ENCODE measurements at regions not wholly inside any gene's neighbourhood (a gene's known extent, or its start where the extent isn't known, plus 50 kb on each side); places are given as distances from the start of the nearest gene placed in this dataset.

GRCh38 chr4:189301692-189302091 is 639.0 kb upstream of the FRG1 start:
- no peak overlapping the region for H3K4me3 ChIP-seq (ENCODE audit: low read length)
- no peaks in the 10 kb centered on the region for H3K79me2 ChIP-seq (ENCODE audit: control insufficient read depth, low read length)
- no peak overlapping the region for H3K27ac ChIP-seq (ENCODE audit: low read depth, low read length)
- no peaks in the 10 kb centered on the region for H3K36me3 ChIP-seq (ENCODE audit: control insufficient read depth, low read length)
- no peak overlapping the region for H3K4me2 ChIP-seq (ENCODE audit: low read length)
- H3K9me3 ChIP-seq (ENCODE audit: control insufficient read depth, insufficient read depth, low read length): no peaks in the 10 kb centered on the region
- TF ChIP-seq CTCF (IDR thresholded peaks at IDR 0.05; ENCODE audit: low read depth, low read length, poor library complexity, severe bottlenecking): no peak
- TF ChIP-seq EZH2phosphoT487 (IDR thresholded peaks at IDR 0.05; ENCODE audit: borderline replicate concordance, low read length): no peak
- H3F3A ChIP-seq (ENCODE audit: control insufficient read depth, insufficient read depth): no peaks in the 10 kb centered on the region
- no peaks in the 10 kb centered on the region for H3K4me1 ChIP-seq (ENCODE audit: control insufficient read depth, low read length)
- no peaks in the 10 kb centered on the region for H3K9me2 ChIP-seq (replicated peaks; ENCODE audit: control insufficient read depth, low read length)
- no peaks in the 10 kb centered on the region for H3K27me3 ChIP-seq (ENCODE audit: control insufficient read depth, low read length)
- H4K20me1 ChIP-seq (ENCODE audit: control insufficient read depth, insufficient read depth, low read depth, low read length): no peaks in the 10 kb centered on the region

GRCh38 chr4:189302719-189303118 is 638.0 kb upstream of the FRG1 start:
- H3K4me2 ChIP-seq (ENCODE audit: low read length): no peak overlapping the region
- H3K9me3 ChIP-seq (ENCODE audit: control insufficient read depth, insufficient read depth, low read length): no peaks in the 10 kb centered on the region
- H3K4me3 ChIP-seq (ENCODE audit: low read length): no peak overlapping the region

GRCh38 chr4:189304167-189304566 is 636.5 kb upstream of the FRG1 start:
- Histone ChIP-seq H3K27me3 (ENCODE audit: control insufficient read depth, low read length) (no peaks in the 10 kb centered on the region), H3K27ac (ENCODE audit: low read depth, low read length) (no peak overlapping the region), H3K4me1 (ENCODE audit: control insufficient read depth, low read length) (no peaks in the 10 kb centered on the region), H4K20me1 (ENCODE audit: control insufficient read depth, insufficient read depth, low read depth, low read length) (no peaks in the 10 kb centered on the region), H3K36me3 (ENCODE audit: control insufficient read depth, low read length) (no peaks in the 10 kb centered on the region), H3K4me2 (ENCODE audit: low read length) (no peak overlapping the region), H3K79me2 (ENCODE audit: control insufficient read depth, low read length) (no peaks in the 10 kb centered on the region), H3K4me3 (ENCODE audit: low read length) (no peak overlapping the region), H3K9me3 (ENCODE audit: control insufficient read depth, insufficient read depth, low read length) (no peaks in the 10 kb centered on the region), H3K9me2 (replicated peaks; ENCODE audit: control insufficient read depth, low read length) (no peaks in the 10 kb centered on the region), H3F3A (ENCODE audit: control insufficient read depth, insufficient read depth) (no peaks in the 10 kb centered on the region)
- no peak for TF ChIP-seq EZH2phosphoT487 (IDR thresholded peaks at IDR 0.05; ENCODE audit: borderline replicate concordance, low read length)

More at GRCh38 chr4:189302719-189303118, 638.0 kb upstream of the FRG1 start:
- Histone ChIP-seq H4K20me1 (ENCODE audit: control insufficient read depth, insufficient read depth, low read depth, low read length) (no peaks in the 10 kb centered on the region), H3K27ac (ENCODE audit: low read depth, low read length) (no peak overlapping the region), H3K4me1 (ENCODE audit: control insufficient read depth, low read length) (no peaks in the 10 kb centered on the region), H3K79me2 (ENCODE audit: control insufficient read depth, low read length) (no peaks in the 10 kb centered on the region), H3K36me3 (ENCODE audit: control insufficient read depth, low read length) (no peaks in the 10 kb centered on the region), H3K27me3 (ENCODE audit: control insufficient read depth, low read length) (no peaks in the 10 kb centered on the region), H3K9me2 (replicated peaks; ENCODE audit: control insufficient read depth, low read length) (no peaks in the 10 kb centered on the region), H3F3A (ENCODE audit: control insufficient read depth, insufficient read depth) (no peaks in the 10 kb centered on the region)
- TF ChIP-seq CTCF (IDR thresholded peaks at IDR 0.05; ENCODE audit: low read depth, low read length, poor library complexity, severe bottlenecking): no peak
- TF ChIP-seq EZH2phosphoT487 (IDR thresholded peaks at IDR 0.05; ENCODE audit: borderline replicate concordance, low read length): no peak

- Histone ChIP-seq H3K4me3 (ENCODE audit: low read length) (no peak overlapping the region), H3K9me2 (replicated peaks; ENCODE audit: control insufficient read depth, low read length) (no peaks in the 10 kb centered on the region), H4K20me1 (ENCODE audit: control insufficient read depth, insufficient read depth, low read depth, low read length) (no peaks in the 10 kb centered on the region), H3K9me3 (ENCODE audit: control insufficient read depth, insufficient read depth, low read length) (no peaks in the 10 kb centered on the region), H3K27me3 (ENCODE audit: control insufficient read depth, low read length) (no peaks in the 10 kb centered on the region), H3F3A (ENCODE audit: control insufficient read depth, insufficient read depth) (no peaks in the 10 kb centered on the region), H3K4me2 (ENCODE audit: low read length) (no peak overlapping the region), H3K79me2 (ENCODE audit: control insufficient read depth, low read length) (no peaks in the 10 kb centered on the region), H3K36me3 (ENCODE audit: control insufficient read depth, low read length) (no peaks in the 10 kb centered on the region), H3K27ac (ENCODE audit: low read depth, low read length) (no peak overlapping the region), H3K4me1 (ENCODE audit: control insufficient read depth, low read length) (no peaks in the 10 kb centered on the region)
- TF ChIP-seq CTCF (IDR thresholded peaks at IDR 0.05; ENCODE audit: low read depth, low read length, poor library complexity, severe bottlenecking) (no peak), EZH2phosphoT487 (IDR thresholded peaks at IDR 0.05; ENCODE audit: borderline replicate concordance, low read length) (no peak)
Measured at GRCh38 chr4:189304809-189305208, 635.9 kb upstream of the FRG1 start.

All from DOHH2 (cell line).